Epithelial cell of esophagus (primary cell): ENCODE measurements at regions not wholly inside any gene's neighbourhood (a gene's known extent, or its start where the extent isn't known, plus 50 kb on each side); places are given as distances from the start of the nearest gene placed in this dataset.
A peak's percentile ranks its signal among the peaks of the same experiment; 100 is the strongest.

Experiments used
- DNase-seq: peaks from one replicate; pipeline ENCODE4 v3.0.0; 2010; ENCODE audit warnings: low read depth
- H3K4me3 ChIP-seq: 2 replicates; pipeline ENCODE4 v1.5.1; 2011; ENCODE audit warnings: mild to moderate bottlenecking, low read length, control low read depth
- TF ChIP-seq, protein P1 (sequence below): IDR thresholded peaks from 2 replicates; pipeline ENCODE4 v1.5.1; 2011; ENCODE audit warnings: low read depth, mild to moderate bottlenecking, low read length, control low read depth, inconsistent platforms; ENCODE audit not compliant: insufficient read depth; ENCODE audit errors: missing control alignments

DNA sequence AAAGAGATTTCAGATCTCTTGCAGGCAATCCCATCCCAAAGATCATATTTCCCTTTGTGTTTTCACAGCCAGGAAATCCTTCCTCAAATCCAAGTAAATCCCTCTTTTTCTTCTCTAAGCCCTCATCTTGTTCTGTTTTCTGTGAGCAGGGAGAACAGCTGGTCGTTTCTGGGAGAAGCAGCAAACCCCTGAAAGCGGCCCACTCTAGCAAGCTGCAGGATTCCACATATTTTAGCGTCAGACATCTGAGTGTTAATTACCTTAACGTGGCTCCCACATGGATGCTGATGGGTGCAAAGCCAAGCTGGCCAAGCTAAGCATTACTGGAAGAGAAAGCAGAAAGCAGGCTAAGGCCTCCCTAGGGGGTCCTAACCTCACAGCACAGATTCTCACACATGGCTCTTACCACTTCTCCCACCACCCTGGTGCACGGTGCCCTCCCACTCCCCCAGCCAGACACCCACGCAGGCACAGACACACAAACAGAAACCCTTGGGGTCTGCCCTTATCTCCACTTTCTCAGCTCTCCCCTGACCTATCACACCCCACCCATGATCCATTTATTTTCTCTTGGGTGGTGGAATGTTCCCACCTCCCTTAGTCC, 551.0 kb upstream of the AUTS2 start:
- no peak for DNase-seq
- TF ChIP-seq, protein P1, sequence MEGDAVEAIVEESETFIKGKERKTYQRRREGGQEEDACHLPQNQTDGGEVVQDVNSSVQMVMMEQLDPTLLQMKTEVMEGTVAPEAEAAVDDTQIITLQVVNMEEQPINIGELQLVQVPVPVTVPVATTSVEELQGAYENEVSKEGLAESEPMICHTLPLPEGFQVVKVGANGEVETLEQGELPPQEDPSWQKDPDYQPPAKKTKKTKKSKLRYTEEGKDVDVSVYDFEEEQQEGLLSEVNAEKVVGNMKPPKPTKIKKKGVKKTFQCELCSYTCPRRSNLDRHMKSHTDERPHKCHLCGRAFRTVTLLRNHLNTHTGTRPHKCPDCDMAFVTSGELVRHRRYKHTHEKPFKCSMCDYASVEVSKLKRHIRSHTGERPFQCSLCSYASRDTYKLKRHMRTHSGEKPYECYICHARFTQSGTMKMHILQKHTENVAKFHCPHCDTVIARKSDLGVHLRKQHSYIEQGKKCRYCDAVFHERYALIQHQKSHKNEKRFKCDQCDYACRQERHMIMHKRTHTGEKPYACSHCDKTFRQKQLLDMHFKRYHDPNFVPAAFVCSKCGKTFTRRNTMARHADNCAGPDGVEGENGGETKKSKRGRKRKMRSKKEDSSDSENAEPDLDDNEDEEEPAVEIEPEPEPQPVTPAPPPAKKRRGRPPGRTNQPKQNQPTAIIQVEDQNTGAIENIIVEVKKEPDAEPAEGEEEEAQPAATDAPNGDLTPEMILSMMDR = no peak
- H3K4me3 ChIP-seq = no peak overlapping the region

DNA sequence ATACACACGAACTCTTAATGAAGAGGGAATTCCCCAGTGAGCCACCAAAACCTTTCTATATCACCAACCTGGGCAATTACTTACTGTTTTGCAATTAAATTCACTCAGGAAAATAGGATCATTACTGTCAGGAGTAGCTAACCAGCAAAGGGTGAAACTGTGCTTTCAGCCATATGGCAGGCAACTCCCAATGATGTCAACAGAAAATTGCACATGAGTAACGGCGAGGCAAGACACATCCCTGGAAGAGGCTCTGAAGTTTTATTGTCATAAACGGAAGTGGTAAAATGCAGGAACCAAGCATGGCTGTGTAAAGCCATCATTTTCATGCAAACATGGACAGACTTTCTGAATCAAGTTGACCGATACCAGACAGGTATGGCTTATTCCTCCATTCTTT, 548.9 kb upstream of the AUTS2 start:
- H3K4me3 ChIP-seq = no peak overlapping the region
- TF ChIP-seq, protein P1 = no peak
- no peak for DNase-seq

DNA sequence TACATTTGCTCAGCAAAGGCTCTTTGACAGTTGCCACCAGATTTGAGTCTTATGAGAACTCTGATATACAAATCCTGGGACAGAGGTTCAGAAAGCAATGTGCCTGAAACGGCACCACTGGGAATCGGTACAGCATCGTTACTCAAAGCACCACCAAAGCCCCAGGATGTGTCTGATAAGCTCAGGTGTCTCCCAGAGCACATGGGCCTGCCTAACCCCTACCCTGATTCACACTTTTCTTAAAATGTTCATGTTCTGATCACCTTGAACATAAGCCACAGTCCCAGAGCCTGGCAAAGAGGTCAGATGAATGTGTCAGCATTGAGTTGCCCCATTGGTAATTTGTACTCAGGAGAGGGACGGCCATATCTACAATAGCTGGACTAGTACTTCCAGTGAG, 545.8 kb upstream of the AUTS2 start:
- H3K4me3 ChIP-seq = no peak overlapping the region
- TF ChIP-seq, protein P1 = no peak
- DNase-seq = no peak

DNA sequence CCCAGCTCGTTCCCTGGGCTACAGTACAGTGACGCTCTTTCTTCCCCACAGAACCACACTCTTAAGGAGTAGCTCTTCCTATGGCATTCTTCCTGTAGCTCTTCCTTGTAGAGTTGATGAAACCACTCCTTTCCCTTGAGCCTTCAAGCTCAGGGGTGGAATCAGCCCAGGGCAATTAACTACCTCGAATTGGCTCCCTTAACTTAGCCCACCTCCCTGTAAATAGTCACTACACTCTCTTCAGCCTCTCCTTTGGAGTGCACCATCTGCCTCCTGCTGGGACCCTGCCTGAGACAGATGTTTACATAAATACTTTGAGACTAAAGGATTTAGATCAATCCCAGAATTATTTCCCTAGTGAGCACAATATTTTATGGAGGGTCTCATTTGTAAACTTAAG, 537.8 kb upstream of the AUTS2 start:
- DNase-seq = no peak
- H3K4me3 ChIP-seq = no peak overlapping the region
- TF ChIP-seq, protein P1 = no peak

DNA sequence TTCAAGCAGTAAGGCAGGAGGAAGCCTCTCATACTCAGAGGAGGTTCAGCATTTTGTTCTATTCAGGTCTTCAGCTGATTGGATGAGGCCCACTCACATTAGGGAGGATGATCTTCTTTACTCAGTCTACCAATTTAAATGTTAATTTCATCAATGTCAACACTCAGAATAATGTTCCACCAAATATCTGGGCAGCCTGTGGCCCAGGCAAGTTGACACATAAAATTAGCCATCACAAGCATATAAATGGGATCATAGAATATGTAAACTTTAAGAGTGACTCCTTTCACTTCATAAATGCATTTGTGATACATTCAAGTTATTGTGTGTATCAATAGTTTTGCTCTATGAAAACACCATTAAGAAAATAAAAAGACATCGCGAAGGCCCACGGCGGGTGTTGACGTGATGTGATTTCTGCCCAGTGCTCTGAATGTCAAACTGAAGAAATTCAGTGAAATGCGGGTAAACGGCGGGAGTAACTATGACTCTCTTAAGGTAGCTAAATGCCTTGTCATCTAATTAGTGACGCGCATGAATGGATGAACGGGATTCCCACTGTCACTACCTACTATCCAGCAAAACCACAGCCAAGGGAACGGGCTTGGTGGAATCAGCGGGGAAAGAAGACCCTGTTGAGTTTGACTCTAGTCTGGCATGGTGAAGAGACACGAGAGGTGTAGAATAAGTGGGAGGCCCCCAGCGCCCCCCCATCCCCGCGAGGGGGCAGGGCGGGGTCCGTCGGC, 536.1 kb upstream of the AUTS2 start:
- no peak overlapping the region for H3K4me3 ChIP-seq
- DNase-seq = peak; percentile 29
- TF ChIP-seq, protein P1 = no peak

DNA sequence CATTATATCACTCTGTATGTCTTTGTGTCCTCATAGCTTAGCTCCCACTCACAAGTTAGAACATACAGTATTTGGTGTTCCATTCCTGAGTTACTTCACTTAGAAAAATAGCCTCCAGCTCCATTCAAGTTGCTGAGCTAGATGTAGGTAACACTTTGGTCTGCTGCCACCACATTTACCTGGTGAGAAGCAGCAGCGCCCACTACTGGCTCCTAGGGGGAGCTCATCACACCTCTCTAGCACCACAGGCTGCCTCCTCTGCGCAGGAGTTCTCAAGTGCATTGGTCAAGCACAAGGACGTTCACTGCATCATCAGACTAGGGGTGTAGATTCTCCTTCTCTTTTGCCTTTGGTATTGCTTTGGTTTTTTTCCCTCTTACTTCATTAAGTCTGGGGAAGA, 530.9 kb upstream of the AUTS2 start:
- DNase-seq = peak; percentile 9
- TF ChIP-seq, protein P1 = no peak
- no peak overlapping the region for H3K4me3 ChIP-seq

DNA sequence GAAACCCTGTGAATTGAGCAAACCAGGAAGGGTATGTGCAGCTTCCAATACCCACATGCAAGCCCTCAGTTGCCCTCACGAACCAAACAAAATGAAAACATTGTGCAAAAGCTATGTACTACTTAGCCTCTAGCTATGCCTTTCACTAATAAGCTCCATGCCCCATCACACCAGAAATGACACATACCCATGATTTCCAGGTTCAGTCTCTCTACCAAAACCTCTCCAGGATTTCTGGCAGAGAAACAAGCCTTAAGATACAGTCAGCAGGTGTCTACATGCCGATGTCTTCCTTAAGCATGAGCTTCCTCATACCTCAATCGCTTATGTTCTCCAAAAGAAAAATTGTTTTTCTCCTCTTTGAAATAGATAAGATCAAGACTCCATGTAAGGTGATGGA, 527.8 kb upstream of the AUTS2 start:
- H3K4me3 ChIP-seq = no peak overlapping the region
- no peak for DNase-seq
- TF ChIP-seq, protein P1 = no peak
